ENCODE measurements at regions not wholly inside any gene's neighbourhood (a gene's known extent, or its start where the extent isn't known, plus 50 kb on each side); places are given as distances from the start of the nearest gene placed in this dataset.

DNA sequence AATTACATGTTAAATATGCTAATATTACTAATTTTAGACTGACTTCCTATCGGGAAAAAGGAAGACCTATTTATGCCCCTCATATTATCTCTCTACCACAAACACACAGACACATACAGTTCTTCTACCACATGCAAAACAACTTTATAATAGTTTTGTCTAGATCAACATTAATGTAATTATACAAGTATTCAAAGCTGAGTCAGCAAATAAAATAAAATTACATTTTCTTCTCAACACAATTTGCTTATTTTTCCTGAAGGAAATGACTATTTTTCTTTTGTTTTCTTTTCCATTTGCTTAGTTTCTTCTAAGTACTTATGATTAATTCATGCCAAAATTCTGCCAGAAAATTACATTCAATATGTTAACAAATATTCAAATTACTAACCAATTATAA lies 654.2 kb downstream of the AMY1C start:
- dilution Hi-C loops (cut with MboI; ENCODE audit: extremely low pct_ligation_motif_present, low sequenced_read_pairs) (no loop called here), intact Hi-C loops (cut with micrococcal nuclease) (no loop called here)
- no peak overlapping the region for H3K9ac ChIP-seq (replicated peaks; ENCODE audit: extremely low read depth, insufficient read depth, low read length)
- no peak overlapping the region for H3K4me2 ChIP-seq (ENCODE audit: insufficient read depth, low read length)
- no peaks in the 10 kb centered on the region for H4K20me1 ChIP-seq (replicated peaks; ENCODE audit: control insufficient read depth, extremely low read depth, insufficient read depth, low read length)
- no peak overlapping the region for H3K27ac ChIP-seq (ENCODE audit: insufficient read depth, low read depth, low read length)
- H3K9me3 ChIP-seq (replicated peaks; ENCODE audit: control insufficient read depth, insufficient read depth, low read length), result peaks cover 4% of the 10 kb centered on the region
- CTCF ChIA-PET, result no interaction called here
- no peak overlapping the region for H2AFZ ChIP-seq (ENCODE audit: low read depth, low read length)
- no peak overlapping the region for H3K4me3 ChIP-seq (replicated peaks in 1 of 3; ENCODE audit: insufficient read depth in 1 of 3, low read depth in 1 of 3, low read length in 3 of 3)
- H3K27me3 ChIP-seq (ENCODE audit: control insufficient read depth in 2 of 2, insufficient read depth in 2 of 2, low read length in 2 of 2), result no peaks in the 10 kb centered on the region
- TF ChIP-seq FOS (IDR thresholded peaks at IDR 0.05; ENCODE audit: borderline replicate concordance, insufficient read depth, low read length) (no peak), POLR2A (IDR thresholded peaks at IDR 0.05; ENCODE audit: low read depth, low read length) (no peak), MYC (IDR thresholded peaks at IDR 0.05; ENCODE audit: low read depth, low read length) (no peak), JUN (IDR thresholded peaks at IDR 0.05; ENCODE audit: borderline replicate concordance, insufficient read depth, insufficient read length, low read depth) (no peak), POLR2AphosphoS5 (IDR thresholded peaks at IDR 0.05; ENCODE audit: insufficient read depth, low read depth, low read length) (no peak), EZH2 (IDR thresholded peaks at IDR 0.05; ENCODE audit: borderline replicate concordance, low read depth, low read length, severe bottlenecking) (no peak), GATA2 (IDR thresholded peaks at IDR 0.05; ENCODE audit: insufficient read depth, insufficient read length, low read depth, low read length) (no peak)
- TF ChIP-seq, protein P1, sequence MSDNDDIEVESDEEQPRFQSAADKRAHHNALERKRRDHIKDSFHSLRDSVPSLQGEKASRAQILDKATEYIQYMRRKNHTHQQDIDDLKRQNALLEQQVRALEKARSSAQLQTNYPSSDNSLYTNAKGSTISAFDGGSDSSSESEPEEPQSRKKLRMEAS (IDR thresholded peaks at IDR 0.05; ENCODE audit: insufficient read depth, insufficient read length), result no peak
- TF ChIP-seq, protein P2, sequence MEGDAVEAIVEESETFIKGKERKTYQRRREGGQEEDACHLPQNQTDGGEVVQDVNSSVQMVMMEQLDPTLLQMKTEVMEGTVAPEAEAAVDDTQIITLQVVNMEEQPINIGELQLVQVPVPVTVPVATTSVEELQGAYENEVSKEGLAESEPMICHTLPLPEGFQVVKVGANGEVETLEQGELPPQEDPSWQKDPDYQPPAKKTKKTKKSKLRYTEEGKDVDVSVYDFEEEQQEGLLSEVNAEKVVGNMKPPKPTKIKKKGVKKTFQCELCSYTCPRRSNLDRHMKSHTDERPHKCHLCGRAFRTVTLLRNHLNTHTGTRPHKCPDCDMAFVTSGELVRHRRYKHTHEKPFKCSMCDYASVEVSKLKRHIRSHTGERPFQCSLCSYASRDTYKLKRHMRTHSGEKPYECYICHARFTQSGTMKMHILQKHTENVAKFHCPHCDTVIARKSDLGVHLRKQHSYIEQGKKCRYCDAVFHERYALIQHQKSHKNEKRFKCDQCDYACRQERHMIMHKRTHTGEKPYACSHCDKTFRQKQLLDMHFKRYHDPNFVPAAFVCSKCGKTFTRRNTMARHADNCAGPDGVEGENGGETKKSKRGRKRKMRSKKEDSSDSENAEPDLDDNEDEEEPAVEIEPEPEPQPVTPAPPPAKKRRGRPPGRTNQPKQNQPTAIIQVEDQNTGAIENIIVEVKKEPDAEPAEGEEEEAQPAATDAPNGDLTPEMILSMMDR (IDR thresholded peaks at IDR 0.05; ENCODE audit: extremely low read depth in 1 of 2, insufficient read depth in 1 of 2, low read depth in 1 of 2, low read length in 2 of 2), result no peak
- no peaks in the 10 kb centered on the region for H3K79me2 ChIP-seq (ENCODE audit: control insufficient read depth, insufficient read depth, low read length)
- H3K36me3 ChIP-seq (ENCODE audit: control insufficient read depth in 2 of 2, extremely low read depth in 1 of 2, insufficient read depth in 2 of 2, low read length in 2 of 2), result no peaks in the 10 kb centered on the region
- FAIRE-seq (no peak), DNase-seq (ENCODE audit: low read depth, low spot score) (no peak)
- BruUV-seq (replicated peaks), result no TSS peak
- no peaks in the 10 kb centered on the region for H3K4me1 ChIP-seq (ENCODE audit: control insufficient read depth, extremely low read depth, insufficient read depth, low read length)
- no peaks in the 10 kb centered on the region for H3K9me1 ChIP-seq (replicated peaks; ENCODE audit: control insufficient read depth, extremely low read depth, insufficient read depth, low read length)
- POLR2A ChIA-PET, result no interaction called here

All from endothelial cell of umbilical vein (primary cell).